Stimulated activated CD4-positive, alpha-beta T cell treated with anti-CD3 and anti-CD28 coated beads, Interleukin-4, amount 100 ng/mL, for 48 hours (primary cell): ENCODE measurements at regions not wholly inside any gene's neighbourhood (a gene's known extent, or its start where the extent isn't known, plus 50 kb on each side); places are given as distances from the start of the nearest gene placed in this dataset.
"Not testable (repeated sequence)": the region's sequence is repeated elsewhere in the genome, so short reads cannot be mapped to it uniquely, and the experiment has no call there.

Experiments used
- DNase-seq, 2 donors: peaks; one replicate each; pipeline ENCODE4 v3.0.0-alpha.2; 2020; ENCODE audit warnings: low read depth in 2 of 2

DNA sequence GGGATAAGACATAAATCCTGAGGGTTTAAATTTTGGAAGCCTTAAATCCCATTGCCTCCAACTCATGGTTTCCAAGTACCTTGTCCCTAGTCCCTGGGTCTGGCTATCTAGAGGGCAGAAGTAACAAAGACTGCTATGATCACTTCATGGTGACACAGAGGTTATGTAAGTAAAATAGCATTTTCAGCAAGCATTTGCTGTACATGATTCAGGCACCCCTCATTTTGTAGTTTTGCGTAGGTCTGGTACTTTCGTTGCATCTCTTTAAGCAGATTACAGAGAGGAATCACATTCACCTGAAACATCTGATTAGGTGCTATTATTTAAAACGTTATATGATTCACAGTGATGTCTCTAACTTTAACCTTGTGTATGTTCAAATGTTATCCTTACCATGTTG is 480.1 kb downstream of the XIRP2 start:
- no peak for DNase-seq

DNA sequence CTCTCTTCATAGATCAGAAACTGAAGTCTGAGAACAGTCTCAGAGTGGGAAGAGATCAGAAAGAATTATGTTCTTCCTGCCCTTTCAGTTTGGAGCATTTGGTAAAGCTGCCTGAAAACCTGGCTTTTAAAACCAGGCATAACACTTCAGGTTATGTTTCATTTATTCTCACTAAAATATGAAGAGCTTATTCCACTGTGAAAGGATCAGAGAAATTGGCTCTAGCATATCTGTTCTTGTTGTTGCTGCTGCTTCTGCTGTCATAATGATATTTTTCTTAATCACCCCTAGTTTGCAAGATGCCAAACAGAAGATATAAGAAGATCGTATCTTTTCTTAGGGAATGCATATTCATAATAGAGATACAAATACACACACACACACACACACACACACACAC is 476.9 kb downstream of the XIRP2 start:
- no peak for DNase-seq

DNA sequence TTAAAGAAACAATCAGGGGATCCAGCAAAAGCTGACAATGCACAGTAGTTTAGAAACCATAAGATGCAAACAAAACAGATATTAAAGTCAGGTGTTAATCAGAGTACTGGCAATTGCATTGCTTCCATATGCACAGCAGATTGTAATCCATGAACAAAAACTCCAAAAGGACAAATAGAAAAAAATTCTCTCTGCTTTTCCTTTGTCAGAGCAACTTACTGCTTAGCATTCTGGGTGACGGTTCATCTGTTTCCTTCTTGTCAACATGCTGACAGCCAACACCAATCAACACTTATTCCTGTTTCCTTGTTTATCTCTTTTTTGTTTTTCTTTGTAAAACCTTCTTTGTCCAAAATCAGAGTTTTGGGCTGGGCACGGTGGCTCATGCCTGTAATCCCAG is 473.1 kb downstream of the XIRP2 start:
- no peak for DNase-seq

DNA sequence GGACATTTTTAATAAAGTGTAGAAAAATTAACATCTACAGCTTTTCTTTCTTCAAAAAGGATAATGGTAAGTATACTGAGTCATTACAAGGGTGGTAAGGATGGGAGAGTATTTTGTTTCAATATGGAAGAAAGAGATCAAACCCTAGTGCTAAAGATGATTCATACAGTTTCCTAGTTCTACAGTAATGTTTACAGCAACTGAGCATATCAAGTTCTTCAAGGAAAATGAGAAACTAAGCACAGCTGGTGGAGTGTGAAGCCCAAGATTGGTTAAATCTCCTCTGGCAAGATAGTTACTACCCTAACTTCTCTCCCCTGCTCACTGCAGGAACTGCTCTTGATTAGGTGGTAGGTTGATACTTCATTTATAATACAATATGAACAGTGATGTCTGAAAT is 467.5 kb downstream of the XIRP2 start:
- no peak for DNase-seq

DNA sequence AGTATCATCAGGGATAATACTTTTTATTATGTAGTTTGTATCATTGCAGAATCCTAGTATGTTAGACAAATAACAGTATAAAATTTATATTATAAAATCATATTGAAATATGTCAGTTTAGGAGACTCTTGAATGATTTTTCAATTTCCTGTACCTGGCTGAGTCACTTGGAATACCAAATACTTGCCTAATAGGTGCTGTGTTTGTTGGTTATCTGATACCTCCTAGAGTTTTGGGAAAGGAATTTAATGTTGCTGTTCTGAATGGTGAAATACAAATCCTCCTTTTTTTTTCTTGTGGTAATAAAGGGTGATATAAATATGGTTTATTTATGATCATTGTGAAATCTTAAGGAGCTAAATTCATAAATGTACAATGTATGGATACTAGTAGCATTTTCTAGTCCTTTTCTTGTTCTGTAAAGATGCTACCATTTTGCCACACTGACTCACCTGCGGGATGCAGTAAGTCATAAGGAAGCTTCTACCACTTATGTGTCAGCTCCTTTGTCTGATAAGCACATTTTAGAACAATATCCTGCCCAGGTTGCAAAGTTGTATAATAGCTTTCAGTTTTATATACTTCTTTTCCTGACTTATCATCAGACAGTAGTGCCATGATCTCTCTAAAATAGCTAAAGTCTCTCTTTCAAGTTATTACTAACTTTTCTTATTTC is 465.5 kb downstream of the XIRP2 start:
- no peak for DNase-seq

DNA sequence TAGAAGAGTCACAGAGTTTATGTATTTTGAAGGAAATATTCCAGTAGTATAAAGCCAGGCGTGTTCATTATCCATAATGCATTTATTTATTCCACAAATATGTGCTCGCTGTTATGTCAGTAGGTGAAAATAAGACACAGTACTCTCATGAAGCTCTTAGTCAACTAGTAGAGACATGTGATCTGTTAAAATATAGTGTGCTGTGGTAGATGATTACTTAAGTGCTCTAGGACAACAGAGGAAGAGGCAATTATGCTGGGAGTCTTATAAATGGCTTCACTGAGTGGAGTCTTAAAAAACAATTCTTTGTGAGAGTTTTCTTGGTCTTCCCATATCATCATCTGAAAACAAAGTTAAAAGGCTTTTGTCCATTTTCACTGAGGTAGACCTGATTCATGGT is 457.3 kb downstream of the XIRP2 start:
- no peak for DNase-seq

DNA sequence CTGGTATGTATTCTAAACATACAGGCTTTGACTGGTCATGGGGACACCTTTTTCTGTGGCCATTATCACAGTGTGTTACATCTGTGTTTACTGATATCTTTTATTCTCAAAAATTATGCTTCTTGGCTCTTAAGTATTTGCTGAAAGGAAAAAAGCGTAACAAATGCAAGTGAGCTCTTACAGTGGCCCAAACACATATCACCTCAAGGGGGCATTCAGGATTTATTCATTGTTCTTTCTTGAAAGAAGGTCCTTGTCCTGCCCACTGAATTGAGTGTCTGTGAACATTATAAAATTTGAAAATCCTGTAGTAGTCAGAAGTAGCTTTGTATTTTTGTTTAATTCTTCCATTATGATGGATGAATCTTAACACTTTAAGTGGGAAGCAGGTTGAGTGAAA is 454.5 kb downstream of the XIRP2 start:
- DNase-seq = no peak

DNA sequence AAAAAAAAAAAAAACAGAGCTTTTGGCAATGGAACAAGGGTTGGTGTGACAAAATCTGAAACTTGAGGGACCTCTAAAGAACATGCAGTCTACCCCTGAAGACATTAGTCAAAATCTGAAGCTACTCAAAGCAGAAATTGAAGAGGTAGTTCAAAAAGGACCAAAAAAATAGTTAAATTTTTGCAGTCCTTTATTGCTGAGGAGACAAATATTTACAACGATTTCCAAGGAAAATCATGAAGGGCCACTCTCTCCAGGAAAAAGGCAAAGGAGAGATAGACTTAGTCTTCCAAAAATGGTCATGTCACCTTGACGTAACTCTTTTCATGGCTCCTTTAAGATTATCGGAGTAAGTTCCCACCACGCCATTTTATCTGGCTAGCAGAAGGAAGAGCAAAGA is 452.0 kb downstream of the XIRP2 start:
- no peak for DNase-seq

DNA sequence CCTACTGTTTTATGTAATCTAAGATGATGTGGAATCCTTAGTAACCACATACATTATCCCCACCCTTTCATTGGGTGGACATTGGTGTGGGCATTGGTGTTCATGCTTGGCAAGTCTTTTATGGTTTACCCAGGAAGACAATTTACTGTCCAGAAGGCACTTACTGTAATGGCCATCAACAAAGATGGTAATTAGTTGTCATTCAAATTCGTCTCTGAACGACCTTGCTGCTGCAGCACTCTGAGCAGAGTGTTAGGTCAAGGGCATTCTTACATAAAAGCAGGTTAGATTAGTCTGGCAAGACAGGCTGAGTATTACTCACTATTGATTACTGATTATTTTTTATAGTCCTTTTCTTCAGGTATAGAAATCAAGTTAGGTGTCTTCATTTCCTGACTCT is 447.9 kb downstream of the XIRP2 start:
- DNase-seq = no peak

DNA sequence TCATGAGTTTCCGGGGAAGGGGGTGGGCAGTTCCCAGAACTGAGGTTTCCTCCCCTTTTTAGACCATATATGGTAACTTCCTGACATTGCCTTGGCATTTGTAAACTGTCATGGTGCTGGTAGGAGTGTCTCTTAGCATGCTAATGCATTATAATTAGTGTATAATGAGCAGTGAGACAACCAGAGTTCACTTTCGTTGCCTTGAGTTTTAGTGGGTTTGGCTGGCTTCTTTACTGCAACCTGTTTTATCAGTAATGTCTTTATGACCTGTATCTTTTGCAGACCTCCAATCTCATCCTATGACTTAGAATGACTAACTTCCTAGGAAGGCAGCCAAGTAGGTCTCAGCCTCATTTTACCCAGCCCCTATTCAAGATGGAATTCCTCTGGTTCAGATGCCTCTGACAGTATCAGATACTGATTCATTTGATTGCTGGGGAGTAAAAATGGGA is 447.3 kb downstream of the XIRP2 start:
- DNase-seq = no peak

DNA sequence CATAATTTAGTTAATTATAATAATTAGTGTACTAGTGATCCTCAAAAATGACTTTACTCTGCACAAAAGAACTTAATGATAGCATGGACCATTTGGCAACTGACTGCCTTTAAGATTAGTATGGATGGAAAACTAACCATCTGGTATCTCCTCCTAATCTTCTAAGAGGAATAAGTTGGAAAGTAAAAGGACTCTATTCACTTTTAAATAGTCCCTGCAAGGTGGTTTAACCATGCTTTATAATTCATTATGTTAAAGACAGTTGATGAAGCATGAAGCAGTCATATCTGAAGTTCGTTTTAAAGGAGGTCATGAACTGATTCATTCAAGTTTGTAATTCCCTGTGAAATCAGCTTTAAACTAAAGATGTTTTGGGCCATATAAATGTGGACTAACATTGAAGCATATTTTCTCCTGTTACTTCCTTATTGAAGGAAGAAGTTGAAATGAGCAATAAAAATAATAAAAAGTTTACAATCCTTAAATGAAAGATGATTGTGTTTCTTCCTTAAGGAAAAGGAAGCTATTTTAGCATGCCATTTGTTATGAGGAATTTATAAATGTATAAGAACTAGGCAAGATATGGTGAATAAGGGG is 446.0 kb downstream of the XIRP2 start:
- DNase-seq = no peak

DNA sequence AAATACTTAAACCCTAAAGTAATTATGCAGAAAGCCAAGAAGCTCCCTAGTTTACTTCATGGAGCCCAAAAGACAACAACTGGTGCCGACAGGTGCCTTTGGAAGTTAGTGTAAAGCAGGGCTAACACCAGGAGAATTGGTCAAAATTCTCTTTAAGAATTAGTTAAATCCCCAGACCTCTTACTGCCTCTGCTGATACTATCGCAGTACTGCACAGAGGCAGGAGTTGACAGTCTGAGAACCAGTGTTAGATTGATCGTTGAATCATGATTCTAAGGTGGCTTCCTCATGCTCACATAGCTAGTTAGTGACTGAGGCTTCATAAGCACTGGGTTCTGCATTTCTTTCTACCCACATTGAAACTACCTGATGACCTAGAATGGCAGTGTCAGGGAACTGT is 445.0 kb downstream of the XIRP2 start:
- no peak for DNase-seq

DNA sequence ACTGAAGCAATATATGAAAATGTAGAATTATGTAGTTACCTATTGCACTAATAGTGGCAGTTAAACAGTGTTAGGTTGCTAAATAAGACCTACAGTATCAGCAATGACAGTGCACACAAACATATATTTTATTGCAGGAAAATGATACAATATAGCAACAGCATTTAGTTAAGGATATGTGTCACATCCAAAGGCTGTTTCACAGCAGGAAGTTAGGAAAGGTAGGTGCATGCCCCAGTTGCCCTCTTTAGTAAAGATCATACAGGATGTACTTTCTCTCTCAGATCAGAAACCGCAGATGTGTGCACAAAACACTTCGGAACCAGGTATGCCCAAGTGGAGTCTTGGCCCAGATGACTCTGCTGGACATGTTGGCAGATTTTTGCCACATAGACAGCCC is 444.1 kb downstream of the XIRP2 start:
- no peak for DNase-seq

DNA sequence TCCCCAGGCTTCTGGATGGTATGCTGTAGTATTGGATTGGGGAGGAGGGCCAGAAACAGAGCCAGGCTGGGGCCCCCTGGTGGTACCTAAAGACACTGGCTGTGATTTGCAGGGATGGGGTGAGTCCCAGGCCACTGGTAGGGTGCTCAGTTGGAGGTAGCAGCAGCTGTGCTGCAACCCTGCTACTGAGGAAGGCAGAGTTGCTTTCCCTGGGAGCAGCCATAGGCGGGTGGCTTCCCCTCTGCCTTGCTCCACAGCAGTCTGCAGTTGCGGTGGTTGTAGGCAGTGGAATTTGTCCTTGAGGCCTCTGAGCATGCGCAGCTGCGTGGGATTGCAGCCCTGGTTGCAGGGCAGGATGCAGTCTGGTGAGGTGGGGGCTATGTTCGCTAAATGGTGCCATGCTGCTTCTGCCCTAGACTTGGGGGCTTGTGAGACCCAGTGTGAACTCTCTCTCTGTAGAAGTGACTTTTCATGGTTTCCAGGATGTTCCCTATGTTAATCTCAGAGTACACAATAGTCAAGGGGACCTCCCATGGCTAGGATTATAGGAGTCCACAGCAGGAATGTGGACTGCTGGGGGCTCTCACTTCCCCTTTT is 443.5 kb downstream of the XIRP2 start:
- no peak for DNase-seq

DNA sequence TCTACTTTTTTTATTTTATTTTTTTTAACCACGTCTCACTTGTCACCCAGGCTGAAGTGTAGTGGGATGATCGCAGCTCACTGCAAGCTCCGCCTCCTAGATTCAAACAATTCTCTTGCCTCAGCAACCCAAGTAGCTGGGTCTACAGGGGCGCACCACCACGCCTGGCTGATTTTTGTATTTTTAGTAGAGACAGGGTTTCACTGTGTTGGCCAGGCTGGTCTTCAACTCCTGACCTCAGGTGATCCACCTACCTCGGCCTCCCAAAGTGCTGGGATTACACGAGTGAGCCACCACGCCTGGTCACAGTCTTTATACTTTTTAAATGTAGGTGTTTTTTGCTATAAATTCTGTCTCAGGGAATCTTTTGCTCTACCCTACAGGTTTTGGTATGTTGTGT is 440.5 kb downstream of the XIRP2 start:
- DNase-seq = not testable (repeated sequence)

DNA sequence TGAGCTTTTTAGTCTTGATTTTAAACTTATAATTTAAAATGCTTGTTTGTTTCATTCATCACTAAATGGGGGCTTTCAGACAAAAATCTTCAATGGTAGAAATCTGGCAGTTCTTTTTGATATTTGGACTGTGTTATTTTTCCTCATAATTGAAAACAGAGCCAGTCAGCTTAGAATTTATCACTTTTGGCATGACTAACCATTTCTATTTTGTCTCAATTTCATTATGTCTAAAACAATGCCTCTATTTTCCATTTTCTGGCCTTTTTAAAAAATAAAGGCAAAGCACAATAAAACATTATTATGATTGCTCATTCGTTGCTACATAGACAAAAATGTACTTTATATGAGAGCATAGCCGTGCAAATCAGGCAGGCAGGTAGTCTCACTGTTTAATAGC is 434.5 kb downstream of the XIRP2 start:
- DNase-seq = no peak

DNA sequence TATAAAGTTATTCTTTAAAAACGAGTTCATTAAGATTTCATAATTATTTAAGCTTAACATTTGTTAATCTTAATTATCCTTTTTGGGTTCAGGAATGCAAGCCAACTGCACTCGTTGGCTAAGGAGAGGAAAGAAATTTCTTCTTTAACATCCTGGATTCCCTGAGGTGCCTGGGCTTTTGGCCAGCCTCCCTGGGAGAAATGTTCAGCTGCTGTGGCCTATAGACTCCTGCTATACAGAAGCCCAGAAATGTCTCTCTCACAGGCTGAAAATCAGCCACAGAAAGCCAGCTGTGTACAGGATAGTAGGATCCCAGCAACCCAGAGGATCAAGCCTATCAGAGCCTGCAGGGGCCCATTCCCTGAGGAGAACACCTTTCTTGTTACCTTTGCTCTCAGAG is 430.3 kb downstream of the XIRP2 start:
- no peak for DNase-seq

DNA sequence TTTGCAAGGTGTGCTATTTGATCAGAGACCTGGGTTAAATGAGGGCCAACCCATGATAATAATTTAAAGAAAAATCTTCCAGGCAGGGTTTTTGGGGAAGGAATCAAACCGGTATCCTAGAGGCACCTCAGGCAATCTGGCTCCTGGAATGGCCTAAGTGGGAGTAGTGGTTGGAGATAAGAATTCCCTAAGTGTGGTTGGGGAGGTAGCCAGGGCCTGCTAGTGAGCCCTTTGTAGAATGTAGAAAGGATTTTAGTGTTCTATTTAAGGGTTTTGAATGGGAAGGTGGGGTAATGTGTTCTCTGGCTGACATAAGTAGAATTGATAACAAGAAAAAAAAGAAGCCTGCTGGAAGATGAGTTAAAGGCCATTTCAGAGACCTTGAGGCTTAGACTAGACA is 422.2 kb downstream of the XIRP2 start:
- DNase-seq = no peak
